Gastroesophageal sphincter (tissue), 3 donors: ENCODE measurements at regions not wholly inside any gene's neighbourhood (a gene's known extent, or its start where the extent isn't known, plus 50 kb on each side); places are given as distances from the start of the nearest gene placed in this dataset.

Source experiments
- CTCF ChIP-seq, 4 experiments: fragments of 200-600 bp in 2 of 4; fragments of 450-650 bp in 2 of 4; sonication (generic) in 1 of 4; IDR thresholded peaks; one replicate each; pipeline ENCODE4 v1.5.1; 2017 to 2019; ENCODE audit warnings: antibody characterized with exemption in 4 of 4, mild to moderate bottlenecking in 2 of 4, moderate library complexity in 2 of 4
- EP300 ChIP-seq: sonication (generic); formaldehyde crosslinking; IDR thresholded peaks from one replicate; pipeline ENCODE4 v1.6.1; 2017; ENCODE audit warnings: antibody characterized with exemption, mild to moderate bottlenecking
- POLR2A ChIP-seq, 2 donors: fragments of 450-650 bp; IDR thresholded peaks; one replicate each; pipeline ENCODE4 v1.6.1; 2017; ENCODE audit warnings: antibody characterized with exemption in 2 of 2, mild to moderate bottlenecking in 2 of 2, moderate library complexity in 1 of 2
- POLR2AphosphoS5 ChIP-seq: sonication (generic); formaldehyde crosslinking; IDR thresholded peaks from one replicate; pipeline ENCODE4 v1.6.1; 2017; ENCODE audit warnings: antibody characterized with exemption

- TF ChIP-seq CTCF (IDR thresholded peaks at IDR 0.05) (no peak), EP300 (no peak), POLR2AphosphoS5 (no peak), POLR2A (IDR thresholded peaks at IDR 0.05) (no peak)
Observed at GRCh38 chr6:22670605-22671004, 101.2 kb downstream of the HDGFL1 start.
